Neuronal stem cell (in vitro differentiated cells): ENCODE measurements at regions not wholly inside any gene's neighbourhood (a gene's known extent, or its start where the extent isn't known, plus 50 kb on each side); places are given as distances from the start of the nearest gene placed in this dataset.

Source experiments
- DNase-seq: peaks from one replicate; pipeline ENCODE4 v3.0.0-alpha.2; 2013; ENCODE audit warnings: low spot score
- H2AFZ ChIP-seq: one replicate; pipeline ENCODE4 v1.6.1; 2013; ENCODE audit warnings: mild to moderate bottlenecking, low read length, inconsistent platforms
- H2AK5ac ChIP-seq: 2 replicates; pipeline ENCODE4 v1.6.1; 2013; ENCODE audit warnings: low read depth, mild to moderate bottlenecking, inconsistent platforms, low read length, moderate library complexity, mixed read lengths
- H2BK120ac ChIP-seq: 2 replicates; pipeline ENCODE4 v1.6.1; 2013; ENCODE audit warnings: low read depth, mild to moderate bottlenecking, inconsistent platforms, low read length, moderate library complexity, mixed read lengths
- H2BK12ac ChIP-seq: one replicate; pipeline ENCODE4 v1.6.1; 2013; ENCODE audit warnings: low read length, inconsistent platforms
- H2BK15ac ChIP-seq: 2 replicates; pipeline ENCODE4 v1.6.1; 2013; ENCODE audit warnings: mild to moderate bottlenecking, low read length, inconsistent platforms, mixed read lengths
- H2BK5ac ChIP-seq: one replicate; pipeline ENCODE4 v1.6.1; 2013; ENCODE audit warnings: inconsistent platforms, mild to moderate bottlenecking, low read length, moderate library complexity
- H3K14ac ChIP-seq: one replicate; pipeline ENCODE4 v1.6.1; 2013; ENCODE audit warnings: low read length, inconsistent platforms
- H3K18ac ChIP-seq: 2 replicates; pipeline ENCODE4 v1.6.1; 2013; ENCODE audit warnings: low read length, inconsistent platforms
- H3K23ac ChIP-seq: 2 replicates; pipeline ENCODE4 v1.6.1; 2013; ENCODE audit warnings: low read depth, mild to moderate bottlenecking, mixed read lengths, low read length, inconsistent platforms; ENCODE audit not compliant: poor library complexity
- H3K27ac ChIP-seq: replicated peaks from 3 replicates; pipeline ENCODE4 v1.5.1; 2013; ENCODE audit warnings: low read length, inconsistent platforms
- H3K27me3 ChIP-seq, 3 experiments: 2 replicates each; pipeline ENCODE4 v1.6.1; 2013; ENCODE audit warnings: low read length in 3 of 3, mild to moderate bottlenecking in 2 of 3, inconsistent platforms in 1 of 3, low read depth in 1 of 3, mixed read lengths in 1 of 3, moderate library complexity in 1 of 3; ENCODE audit not compliant: control insufficient read depth in 3 of 3, insufficient read depth in 3 of 3
- H3K36me3 ChIP-seq, 2 donors: replicated peaks in 1 of 2; 2 replicates each; pipeline ENCODE4 v1.6.1; 2013; ENCODE audit warnings: low read length in 2 of 2; ENCODE audit not compliant: control insufficient read depth in 2 of 2, insufficient read depth in 2 of 2
- H3K4ac ChIP-seq: 2 replicates; pipeline ENCODE4 v1.6.1; 2013; ENCODE audit warnings: inconsistent platforms, mild to moderate bottlenecking, low read length, moderate library complexity
- H3K4me1 ChIP-seq, 2 donors: 1 replicate in 1 of 2; 2 replicates in 1 of 2; pipeline ENCODE4 v1.6.1; 2013; ENCODE audit warnings: low read length in 2 of 2, low read depth in 1 of 2; ENCODE audit not compliant: control insufficient read depth in 2 of 2, insufficient read depth in 1 of 2
- H3K4me2 ChIP-seq: one replicate; pipeline ENCODE4 v1.6.1; 2013; ENCODE audit warnings: mild to moderate bottlenecking, low read length, inconsistent platforms; ENCODE audit not compliant: insufficient read depth, poor library complexity, severe bottlenecking
- H3K4me3 ChIP-seq, 2 donors: 2 replicates each; pipeline ENCODE4 v1.5.1; 2013; ENCODE audit warnings: low read length in 2 of 2, mild to moderate bottlenecking in 2 of 2, inconsistent platforms in 1 of 2, moderate library complexity in 1 of 2
- H3K79me1 ChIP-seq: one replicate; pipeline ENCODE4 v1.6.1; 2013; ENCODE audit warnings: low read depth, mild to moderate bottlenecking, inconsistent platforms, low read length, moderate library complexity
- H3K9ac ChIP-seq: one replicate; pipeline ENCODE4 v1.6.1; 2013; ENCODE audit warnings: mild to moderate bottlenecking, low read depth, low read length, inconsistent platforms; ENCODE audit not compliant: poor library complexity
- H3K9me3 ChIP-seq, 2 donors: replicated peaks in 1 of 2; 2 replicates each; pipeline versions ENCODE3 to v1.6.1; 2013; ENCODE audit warnings: low read length in 2 of 2, mild to moderate bottlenecking in 2 of 2, inconsistent platforms in 1 of 2, low read depth in 1 of 2, mixed read lengths in 1 of 2, moderate library complexity in 1 of 2; ENCODE audit not compliant: control insufficient read depth in 2 of 2, insufficient read depth in 1 of 2
- H4K8ac ChIP-seq: one replicate; pipeline ENCODE4 v1.6.1; 2013; ENCODE audit warnings: low read depth, mild to moderate bottlenecking, inconsistent platforms, low read length, moderate library complexity
- H4K91ac ChIP-seq: one replicate; pipeline ENCODE4 v1.6.1; 2013; ENCODE audit warnings: low read length, low read depth, mild to moderate bottlenecking, inconsistent platforms; ENCODE audit not compliant: poor library complexity
- WGBS, 2 donors: extraction: QIAGEN DNeasy Blood & Tissue Kit; methylation state at CpG; one replicate each; pipeline ENCODE4 v1.1.7; 2013; ENCODE audit warnings: missing lambda C conversion rate in 2 of 2, mixed read lengths in 1 of 2; ENCODE audit not compliant: insufficient read length in 2 of 2, insufficient replicate concordance in 1 of 2; ENCODE audit errors: extremely low coverage in 2 of 2; 5-methylcytosine and 5-hydroxymethylcytosine counted together

DNA sequence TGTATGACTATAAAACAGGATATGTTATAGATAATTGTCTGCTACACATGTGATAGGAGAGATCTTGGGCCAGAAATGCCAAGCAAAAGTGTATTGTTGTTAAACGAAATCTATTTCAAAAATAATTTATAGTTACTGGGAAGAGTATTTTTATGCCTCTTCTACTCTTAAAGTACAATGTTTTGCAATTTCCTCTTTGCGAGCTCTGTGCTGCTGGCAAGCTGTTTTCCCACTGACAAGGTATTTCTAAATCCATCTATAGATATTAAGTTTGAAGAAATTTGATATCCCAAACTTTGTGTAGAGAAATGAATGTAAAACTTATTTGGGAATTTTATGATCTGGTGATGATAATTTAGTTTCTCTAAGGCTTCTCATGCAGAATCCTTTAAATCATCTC, 63.3 kb upstream of the PTGFR start:
- Histone ChIP-seq H3K79me1 (no peaks in the 10 kb centered on the region), H3K4me3 (no peak overlapping the region), H3K36me3 (no peaks in the 10 kb centered on the region), H3K4ac (no peak overlapping the region), H3K23ac (no peak overlapping the region), H2AFZ (no peak overlapping the region), H4K8ac (no peak overlapping the region), H3K4me1 (peaks cover 0 to 3% of the 10 kb centered on the region in 2 donors), H2BK5ac (no peak overlapping the region), H3K27ac (no peak overlapping the region), H3K4me2 (no peak overlapping the region), H2BK120ac (no peak overlapping the region), H2BK15ac (no peak overlapping the region), H2AK5ac (no peak overlapping the region), H2BK12ac (no peak overlapping the region), H3K27me3 (no peaks in the 10 kb centered on the region), H3K9ac (no peak overlapping the region), H3K18ac (no peak overlapping the region), H3K14ac (no peak overlapping the region), H4K91ac (no peak overlapping the region), H3K9me3 (no peaks in the 10 kb centered on the region)
- no peak for DNase-seq
- WGBS, 2 donors, result no CpG with 5 or more reads among the region's 2 CpGs

DNA sequence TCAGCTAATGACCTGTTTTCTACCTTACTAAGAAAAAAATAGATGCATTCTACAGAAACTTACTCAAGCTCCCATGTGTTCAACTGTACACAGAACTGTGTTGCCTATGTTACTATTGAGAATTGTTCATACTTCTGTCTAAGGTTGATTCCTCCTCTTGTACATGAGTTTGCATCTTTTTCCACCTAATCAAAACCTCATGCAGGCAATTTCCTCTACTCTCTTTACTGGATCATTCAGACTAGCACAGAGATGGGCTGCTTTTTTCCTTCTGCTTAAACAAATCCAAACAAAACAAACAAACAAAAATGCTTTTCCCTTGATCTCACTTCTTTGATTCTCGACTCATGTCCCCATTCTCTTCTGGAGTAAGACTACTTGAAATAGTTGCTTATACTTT, 58.8 kb upstream of the PTGFR start:
- H3K27ac ChIP-seq, result no peak overlapping the region
- H3K4ac ChIP-seq, result no peak overlapping the region
- H4K91ac ChIP-seq, result no peak overlapping the region
- H4K8ac ChIP-seq, result no peak overlapping the region
- no peak overlapping the region for H2BK12ac ChIP-seq
- no peaks in the 10 kb centered on the region for H3K27me3 ChIP-seq
- H3K4me3 ChIP-seq, result no peak overlapping the region
- H2BK5ac ChIP-seq, result no peak overlapping the region
- no CpG with 5 or more reads among the region's 1 CpG for WGBS, 2 donors
- H3K4me1 ChIP-seq, result no peaks in the 10 kb centered on the region
- no peak overlapping the region for H3K9ac ChIP-seq
- no peak overlapping the region for H3K14ac ChIP-seq
- H2AFZ ChIP-seq, result no peak overlapping the region
- no peaks in the 10 kb centered on the region for H3K36me3 ChIP-seq
- no peak overlapping the region for H2BK120ac ChIP-seq
- H3K79me1 ChIP-seq, result no peaks in the 10 kb centered on the region
- H3K23ac ChIP-seq, result no peak overlapping the region
- no peak overlapping the region for H2BK15ac ChIP-seq
- DNase-seq, result no peak
- H3K9me3 ChIP-seq, result no peaks in the 10 kb centered on the region
- no peak overlapping the region for H3K18ac ChIP-seq
- no peak overlapping the region for H2AK5ac ChIP-seq
- H3K4me2 ChIP-seq, result no peak overlapping the region

GRCh38 chr1:78434351-78434750, 56.4 kb upstream of the PTGFR start:
- no peaks in the 10 kb centered on the region for H3K79me1 ChIP-seq
- no peak overlapping the region for H3K27ac ChIP-seq
- no peak overlapping the region for H2BK5ac ChIP-seq
- no peak overlapping the region for H2BK12ac ChIP-seq
- no peak overlapping the region for H3K9ac ChIP-seq
- H3K9me3 ChIP-seq, result no peaks in the 10 kb centered on the region
- no peaks in the 10 kb centered on the region for H3K4me1 ChIP-seq
- no peak overlapping the region for H3K4ac ChIP-seq
- no peak overlapping the region for H3K18ac ChIP-seq
- WGBS, 2 donors, result no CpG with 5 or more reads among the region's 2 CpGs
- H3K23ac ChIP-seq, result no peak overlapping the region
- H4K91ac ChIP-seq, result no peak overlapping the region
- no peak overlapping the region for H2AFZ ChIP-seq
- no peak overlapping the region for H2BK120ac ChIP-seq
- H3K4me2 ChIP-seq, result no peak overlapping the region
- DNase-seq, result no peak
- no peak overlapping the region for H3K14ac ChIP-seq
- H2BK15ac ChIP-seq, result no peak overlapping the region
- no peak overlapping the region for H2AK5ac ChIP-seq
- H3K27me3 ChIP-seq, result no peaks in the 10 kb centered on the region
- no peak overlapping the region for H4K8ac ChIP-seq
- no peak overlapping the region for H3K4me3 ChIP-seq
- no peaks in the 10 kb centered on the region for H3K36me3 ChIP-seq

- DNase-seq, result no peak
- no peak overlapping the region for H3K9ac ChIP-seq
- no peaks in the 10 kb centered on the region for H3K27me3 ChIP-seq
- no peak overlapping the region for H2BK12ac ChIP-seq
- H3K9me3 ChIP-seq, result no peaks in the 10 kb centered on the region
- H4K91ac ChIP-seq, result no peak overlapping the region
- WGBS, 2 donors, result no CpG with 5 or more reads among the region's 1 CpG
- no peak overlapping the region for H3K27ac ChIP-seq
- no peak overlapping the region for H3K18ac ChIP-seq
- no peaks in the 10 kb centered on the region for H3K79me1 ChIP-seq
- H3K4me1 ChIP-seq, result no peaks in the 10 kb centered on the region
- H3K4me2 ChIP-seq, result no peak overlapping the region
- H2BK5ac ChIP-seq, result no peak overlapping the region
- H4K8ac ChIP-seq, result no peak overlapping the region
- H3K4me3 ChIP-seq, result no peak overlapping the region
- H3K14ac ChIP-seq, result no peak overlapping the region
- no peak overlapping the region for H2AK5ac ChIP-seq
- H3K4ac ChIP-seq, result no peak overlapping the region
- no peak overlapping the region for H2BK15ac ChIP-seq
- no peak overlapping the region for H2BK120ac ChIP-seq
- no peak overlapping the region for H2AFZ ChIP-seq
- no peak overlapping the region for H3K23ac ChIP-seq
- no peaks in the 10 kb centered on the region for H3K36me3 ChIP-seq
These were observed 53.8 kb upstream of the PTGFR start for GRCh38 chr1:78436961-78437360.
